Stomach (tissue), 8 donors: ENCODE measurements at regions not wholly inside any gene's neighbourhood (a gene's known extent, or its start where the extent isn't known, plus 50 kb on each side); places are given as distances from the start of the nearest gene placed in this dataset.

Source experiments
- DNase-seq, 2 donors: peaks; one replicate each; pipeline versions ENCODE4 v3.0.0 to v3.0.0-alpha.2; 2013 to 2019
- H3K27ac ChIP-seq, 5 donors: fragments of 200-600 bp in 4 of 5; sonication (generic) in 4 of 5; one replicate each; pipeline ENCODE4 v1.5.1; 2013 to 2019; ENCODE audit warnings: mild to moderate bottlenecking in 1 of 5, moderate library complexity in 1 of 5
- H3K27me3 ChIP-seq, 3 donors: fragments of 200-600 bp; sonication (generic); one replicate each; pipeline ENCODE4 v1.5.1; 2017 to 2019; ENCODE audit warnings: mixed run types in 1 of 3
- H3K36me3 ChIP-seq, 4 donors: fragments of 200-600 bp; sonication (generic); 1 replicate in 3 of 4; 2 replicates in 1 of 4; pipeline ENCODE4 v1.5.1; 2016 to 2019
- H3K4me1 ChIP-seq, 4 donors: fragments of 200-600 bp; sonication (generic); one replicate each; pipeline ENCODE4 v1.5.1; 2016 to 2019
- H3K4me3 ChIP-seq, 4 donors: fragments of 200-600 bp; sonication (generic) in 3 of 4; one replicate each; pipeline ENCODE4 v1.5.1; 2016 to 2019; ENCODE audit warnings: mild to moderate bottlenecking in 1 of 4
- H3K9me3 ChIP-seq, 4 donors: fragments of 200-600 bp; sonication (generic); one replicate each; pipeline ENCODE4 v1.5.1; 2016 to 2019
- CTCF ChIP-seq, 7 experiments: fragments of 450-650 bp in 4 of 7; fragments of 200-600 bp in 3 of 7; sonication (generic) in 3 of 7; IDR thresholded peaks; one replicate each; pipeline ENCODE4 v1.5.1; 2016 to 2019; ENCODE audit warnings: antibody characterized with exemption in 7 of 7, control low read depth in 2 of 7, mild to moderate bottlenecking in 1 of 7
- EP300 ChIP-seq: sonication (generic); formaldehyde crosslinking; IDR thresholded peaks from one replicate; pipeline ENCODE4 v1.6.1; 2017; ENCODE audit warnings: antibody characterized with exemption
- POLR2A ChIP-seq, 4 donors: fragments of 450-650 bp; IDR thresholded peaks; one replicate each; pipeline ENCODE4 v1.6.1; 2016; ENCODE audit warnings: antibody characterized with exemption in 4 of 4, control low read depth in 2 of 4, mild to moderate bottlenecking in 1 of 4, moderate library complexity in 1 of 4
- POLR2AphosphoS5 ChIP-seq, 3 donors: sonication (generic); formaldehyde crosslinking; IDR thresholded peaks; one replicate each; pipeline ENCODE4 v1.6.1; 2016; ENCODE audit warnings: antibody characterized with exemption in 3 of 3
- WGBS, 5 donors: extraction: QIAGEN DNeasy Blood & Tissue Kit in 3 of 5; methylation state at CpG; one replicate each; pipeline versions ENCODE4 v1.1.5 to v1.1.7; 2013 to 2018; 5-methylcytosine and 5-hydroxymethylcytosine counted together
- intact Hi-C: fragments of 100-400 bp; cut with DNase I; formaldehyde crosslinking; loops from one replicate; pipeline ENCODE4 v1.15.1; 2023; ENCODE audit warnings: low total_unique reads
- donor health status: healthy with polysubstance abuse.
- donor health status: Bipolar disorder and iron deficiency.
- donor health status: healthy.

- Histone ChIP-seq H3K4me1 (no peaks in the 10 kb centered on the region), H3K36me3 (no peaks in the 10 kb centered on the region), H3K4me3 (no peak overlapping the region), H3K27ac (no peak overlapping the region), H3K9me3 (no peaks in the 10 kb centered on the region), H3K27me3 (no peaks in the 10 kb centered on the region)
- DNase-seq, result no peak
- intact Hi-C loops, result no loop called here
- 78 to 88% (median 84%) methylated on average over 1 of the region's 1 CpG for WGBS, 5 donors
- TF ChIP-seq POLR2A (IDR thresholded peaks at IDR 0.05), result no peak
- TF ChIP-seq CTCF (IDR thresholded peaks at IDR 0.05), result no peak
- no peak for TF ChIP-seq EP300
Observed at GRCh38 chr6:141539617-141540016, 593.1 kb upstream of the GJE1 start.

GRCh38 chr6:141532211-141532610 is 600.5 kb upstream of the GJE1 start:
- 52 to 86% (median 57%) methylated on average over 2 of the region's 2 CpGs for WGBS, 5 donors
- no peak for DNase-seq
- intact Hi-C loops, result no loop called here
- H3K27me3 ChIP-seq, result no peaks in the 10 kb centered on the region
- H3K9me3 ChIP-seq, result peaks cover 0 to 17% (median 12%) of the 10 kb centered on the region in 4 donors
- no peaks in the 10 kb centered on the region for H3K36me3 ChIP-seq
- H3K4me3 ChIP-seq, result no peak overlapping the region
- H3K4me1 ChIP-seq, result no peaks in the 10 kb centered on the region
- H3K27ac ChIP-seq, result no peak overlapping the region
- TF ChIP-seq POLR2A (IDR thresholded peaks at IDR 0.05) (no peak), EP300 (no peak), CTCF (IDR thresholded peaks at IDR 0.05) (no peak), POLR2AphosphoS5 (IDR thresholded peaks at IDR 0.05) (no peak)

- no peak for DNase-seq
- H3K4me3 ChIP-seq, result no peak overlapping the region
- H3K27ac ChIP-seq, result no peak overlapping the region
- intact Hi-C loops, result no loop called here
- H3K9me3 ChIP-seq, result peaks cover 0 to 17% (median 12%) of the 10 kb centered on the region in 4 donors
- TF ChIP-seq POLR2A (IDR thresholded peaks at IDR 0.05) (no peak), CTCF (IDR thresholded peaks at IDR 0.05) (no peak), POLR2AphosphoS5 (IDR thresholded peaks at IDR 0.05) (no peak), EP300 (no peak)
- no peaks in the 10 kb centered on the region for H3K36me3 ChIP-seq
- H3K4me1 ChIP-seq, result no peaks in the 10 kb centered on the region
- H3K27me3 ChIP-seq, result peaks cover 0 to 3% (median 0%) of the 10 kb centered on the region in 3 donors
- WGBS, 5 donors, result 91 to 95% (median 92%) methylated on average over 5 of the region's 5 CpGs
Observed at GRCh38 chr6:141531040-141531439, 601.7 kb upstream of the GJE1 start.

- Histone ChIP-seq H3K4me3 (no peak overlapping the region), H3K4me1 (no peaks in the 10 kb centered on the region), H3K9me3 (peaks cover 0 to 17% (median 12%) of the 10 kb centered on the region in 4 donors), H3K27me3 (peaks cover 0 to 3% (median 0%) of the 10 kb centered on the region in 3 donors), H3K36me3 (no peaks in the 10 kb centered on the region), H3K27ac (no peak overlapping the region)
- no peak for TF ChIP-seq EP300
- no peak for TF ChIP-seq POLR2A (IDR thresholded peaks at IDR 0.05)
- no peak for TF ChIP-seq CTCF (IDR thresholded peaks at IDR 0.05)
- TF ChIP-seq POLR2AphosphoS5 (IDR thresholded peaks at IDR 0.05), result no peak
- no peak for DNase-seq
- intact Hi-C loops, result no loop called here
- 79 to 93% (median 91%) methylated on average over 1 of the region's 1 CpG for WGBS, 5 donors
Observed at GRCh38 chr6:141528596-141528995, 604.1 kb upstream of the GJE1 start.
